Kidney (tissue), 13 donors: ENCODE measurements at regions not wholly inside any gene's neighbourhood (a gene's known extent, or its start where the extent isn't known, plus 50 kb on each side); places are given as distances from the start of the nearest gene placed in this dataset.

Experiments
- DNase-seq, 5 donors: peaks; one replicate each; pipeline ENCODE4 v3.0.0-alpha.2; 2013 to 2020
- FAIRE-seq: peaks from 2 replicates; lab custom pipeline; 2012; peaks lifted over from hg19 to GRCh38; lab: Jason Lieb, UNC
- H3K27ac ChIP-seq, 2 donors: one replicate each; pipeline ENCODE4 v1.7.0; 2013; ENCODE audit warnings: low read depth in 2 of 2, low read length in 2 of 2, inconsistent platforms in 1 of 2
- H3K27me3 ChIP-seq: one replicate; pipeline ENCODE4 v1.7.1; 2013; ENCODE audit warnings: low read length, inconsistent platforms; ENCODE audit not compliant: control insufficient read depth, insufficient read depth
- H3K36me3 ChIP-seq, 3 donors: one replicate each; pipeline versions ENCODE4 v1.7.0 to v1.7.1; 2013; ENCODE audit warnings: low read length in 3 of 3, control low read depth in 1 of 3, inconsistent platforms in 1 of 3; ENCODE audit not compliant: insufficient read depth in 3 of 3, control insufficient read depth in 2 of 3
- H3K4me1 ChIP-seq, 3 donors: one replicate each; pipeline versions ENCODE4 v1.7.0 to v1.7.1; 2013; ENCODE audit warnings: low read length in 3 of 3, inconsistent platforms in 1 of 3, low read depth in 1 of 3; ENCODE audit not compliant: control insufficient read depth in 2 of 3, insufficient read depth in 2 of 3
- H3K4me3 ChIP-seq, 3 donors: one replicate each; pipeline versions ENCODE4 v1.7.0 to v1.8.1; 2013; ENCODE audit warnings: low read length in 3 of 3, control low read depth in 1 of 3, inconsistent platforms in 1 of 3
- H3K9ac ChIP-seq, 3 donors: one replicate each; pipeline versions ENCODE4 v1.7.0 to v1.7.1; 2013; ENCODE audit warnings: low read length in 3 of 3, control low read depth in 1 of 3, inconsistent platforms in 1 of 3
- H3K9me3 ChIP-seq, 3 donors: one replicate each; pipeline versions ENCODE4 v1.7.0 to v1.7.1; 2013; ENCODE audit warnings: low read length in 3 of 3, control low read depth in 1 of 3, inconsistent platforms in 1 of 3; ENCODE audit not compliant: control insufficient read depth in 2 of 3, insufficient read depth in 1 of 3
- CTCF ChIP-seq: IDR thresholded peaks from 3 replicates; pipeline ENCODE4 v1.5.1; 2012; ENCODE audit warnings: mild to moderate bottlenecking, moderate library complexity, borderline replicate concordance; ENCODE audit not compliant: insufficient read depth; ENCODE audit errors: extremely low read depth
- intact Hi-C: fragments of 100-400 bp; cut with DNase I; formaldehyde crosslinking; loops from one replicate; pipeline ENCODE4 v1.11.1; 2022
- donor health status: control.
- donor health status: control.
- donor health status: control.
- donor health status: control.
- donor health status: control.
- donor health status: DM: yes; HTN: yes; CAD: no.
- donor health status: Normal renal cell carcinoma (clear cell type).

DNA sequence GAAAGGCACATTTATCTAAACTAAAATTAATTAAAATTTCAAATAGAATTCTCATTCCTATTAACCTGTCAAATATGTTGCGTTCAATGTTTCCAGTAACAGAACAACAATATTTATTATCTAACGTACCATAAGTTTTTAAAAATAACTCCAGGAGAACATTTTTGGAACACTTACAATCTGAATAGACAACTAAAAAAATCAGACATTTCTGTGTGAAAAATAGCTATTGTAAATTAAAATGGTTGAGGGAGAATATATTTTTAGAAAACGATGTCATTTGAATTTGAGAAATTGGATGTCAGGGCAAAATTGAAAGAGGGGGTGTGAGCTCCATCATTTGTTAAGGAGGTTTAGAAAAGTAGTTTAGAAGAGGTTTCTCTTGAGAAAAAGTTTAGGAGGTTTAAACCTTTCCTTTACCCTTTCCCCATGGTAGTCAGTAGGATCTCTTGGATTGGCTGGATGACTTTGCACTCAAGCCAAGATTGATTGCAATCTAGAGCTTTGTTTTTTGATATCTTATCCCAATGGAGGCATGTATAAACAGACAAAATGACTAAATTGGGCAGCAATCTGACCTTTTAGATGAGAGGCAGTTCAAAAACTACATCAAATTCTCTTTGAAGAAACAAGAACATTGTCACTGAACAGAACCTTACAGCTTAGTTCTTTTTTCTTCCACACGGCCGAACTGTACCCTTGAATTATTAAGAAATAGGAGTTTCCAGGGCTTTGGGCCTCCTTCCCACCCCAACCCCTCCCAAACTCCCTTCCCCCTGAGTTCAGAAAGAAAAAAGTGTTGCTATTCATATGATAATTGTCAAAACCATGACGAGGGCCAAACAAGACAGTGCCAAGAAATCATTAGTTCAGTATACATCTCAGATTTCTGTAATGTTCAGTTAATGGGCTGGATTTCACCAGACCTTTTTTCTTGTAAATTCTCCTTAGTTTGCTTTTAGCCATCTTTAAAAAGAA lies 79.7 kb upstream of the CDIN1 start:
- Histone ChIP-seq H3K27ac (peak overlapping the region; percentile 15 to 50), H3K9ac (no peak overlapping the region), H3K36me3 (no peaks in the 10 kb centered on the region), H3K9me3 (no peaks in the 10 kb centered on the region), H3K27me3 (no peaks in the 10 kb centered on the region), H3K4me1 (peaks cover 0 to 7% (median 0%) of the 10 kb centered on the region in 3 donors), H3K4me3 (no peak overlapping the region)
- no peak for TF ChIP-seq CTCF
- intact Hi-C loops, result no loop called here
- FAIRE-seq, result no peak
- peak in 2 of 5 donors; percentile 58 to 76 for DNase-seq

- intact Hi-C loops, result no loop called here
Measured at GRCh38 chr15:36501063-36501678, 78.3 kb upstream of the CDIN1 start.

DNA sequence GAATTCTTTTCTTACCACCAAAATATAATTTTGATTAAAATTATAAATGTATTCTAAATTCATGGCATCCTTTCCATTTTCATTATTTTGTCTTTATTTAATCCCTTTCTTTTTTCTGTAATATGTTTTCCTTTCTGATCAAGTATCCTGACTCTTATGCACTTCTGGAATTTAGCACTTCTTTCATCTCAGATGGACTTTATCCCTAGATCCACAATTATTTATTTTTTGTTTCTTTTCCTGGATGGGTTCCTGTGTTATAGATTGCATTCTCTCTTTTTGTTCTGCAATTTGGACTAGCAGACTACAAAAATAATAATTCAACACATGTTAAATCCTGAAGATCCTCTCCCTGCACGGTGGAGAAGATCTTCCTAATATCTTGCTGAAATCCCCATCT lies 76.9 kb upstream of the CDIN1 start:
- FAIRE-seq, result no peak
- Histone ChIP-seq H3K4me1 (peaks cover 0 to 7% (median 0%) of the 10 kb centered on the region in 3 donors), H3K4me3 (no peak overlapping the region), H3K9me3 (no peaks in the 10 kb centered on the region), H3K9ac (peak overlapping the region in 1 of 3 donors; percentile 15), H3K27ac (no peak overlapping the region), H3K27me3 (no peaks in the 10 kb centered on the region), H3K36me3 (no peaks in the 10 kb centered on the region)
- intact Hi-C loops, result no loop called here
- no peak for DNase-seq
- TF ChIP-seq CTCF, result no peak

More at GRCh38 chr15:36501063-36501678, 78.3 kb upstream of the CDIN1 start:
- Histone ChIP-seq H3K4me1 (peaks cover 0 to 7% (median 0%) of the 10 kb centered on the region in 3 donors), H3K27me3 (no peaks in the 10 kb centered on the region), H3K9me3 (no peaks in the 10 kb centered on the region), H3K9ac (no peak overlapping the region), H3K36me3 (no peaks in the 10 kb centered on the region), H3K4me3 (no peak overlapping the region), H3K27ac (no peak overlapping the region)
- peak; percentile 90 for FAIRE-seq
- peak; percentile 81 for TF ChIP-seq CTCF
- DNase-seq, result peak in 4 of 5 donors; percentile 52 to 96 (median 82)
